H1 (cell line): ENCODE measurements at regions not wholly inside any gene's neighbourhood (a gene's known extent, or its start where the extent isn't known, plus 50 kb on each side); places are given as distances from the start of the nearest gene placed in this dataset.

ENCODE experiments used
- CHD2 ChIP-seq: IDR thresholded peaks from 2 replicates; pipeline ENCODE4 v1.6.1; 2012; ENCODE audit warnings: low read length, improper control_type of control experiment
- FOSL1 ChIP-seq: IDR thresholded peaks from 2 replicates; pipeline ENCODE4 v1.6.1; 2011; ENCODE audit warnings: mild to moderate bottlenecking, low read depth, low read length, moderate library complexity; ENCODE audit not compliant: insufficient read depth
- HDAC2 ChIP-seq, 2 experiments: fragments of 300-600 bp in 1 of 2; sonication (generic) in 1 of 2; IDR thresholded peaks; 2 replicates each; pipeline ENCODE4 v1.6.1; 2011 to 2012; ENCODE audit warnings: low read depth in 2 of 2, low read length in 2 of 2, mild to moderate bottlenecking in 2 of 2, moderate library complexity in 2 of 2, borderline replicate concordance in 1 of 2, inconsistent platforms in 1 of 2
- SP1 ChIP-seq: IDR thresholded peaks from 2 replicates; pipeline ENCODE4 v1.6.1; 2011; ENCODE audit warnings: low read depth, low read length
- SUZ12 ChIP-seq: fragments of 200-600 bp; sonication (generic); IDR thresholded peaks from 2 replicates; pipeline ENCODE4 v1.6.1; 2012; ENCODE audit warnings: mild to moderate bottlenecking, inconsistent platforms, low read length, moderate library complexity, mixed read lengths
- USF2 ChIP-seq: IDR thresholded peaks from 2 replicates; pipeline ENCODE4 v1.6.1; 2011; ENCODE audit warnings: low read length, improper control_type of control experiment

GRCh38 chr1:105533996-105534395 lies 1522.5 kb upstream of the PRMT6 start (continued):
- TF ChIP-seq USF2 (no peak), SP1 (no peak), HDAC2 (IDR thresholded peaks at IDR 0.05; ENCODE audit: borderline replicate concordance in 1 of 2, low read depth in 2 of 2, low read length in 2 of 2) (no peak), SUZ12 (no peak), FOSL1 (no peak), CHD2 (no peak)
